GM23338 (cell line): ENCODE measurements at regions not wholly inside any gene's neighbourhood (a gene's known extent, or its start where the extent isn't known, plus 50 kb on each side); places are given as distances from the start of the nearest gene placed in this dataset.

Experiments used
- ATAC-seq: fragments of 200-7000 bp; cut with Tn5 transposase; 3 replicates; pipeline ENCODE4 v1.9.1; 2020
- DNase-seq: peaks from one replicate; pipeline ENCODE4 v3.0.0-alpha.2; 2015; ENCODE audit warnings: low spot score
- H2AFZ ChIP-seq: fragments of 200-600 bp; sonication (generic); 2 replicates; pipeline ENCODE4 v1.8.0; 2016; ENCODE audit warnings: antibody characterized with exemption, mild to moderate bottlenecking, moderate library complexity
- H3F3A ChIP-seq: fragments of 200-600 bp; sonication (generic); replicated peaks from 2 replicates; pipeline ENCODE4 v1.8.0; 2017; ENCODE audit warnings: antibody characterized with exemption, mixed run types, low read depth
- H3K27ac ChIP-seq: fragments of 200-600 bp; sonication (generic); 2 replicates; pipeline ENCODE4 v1.6.1; 2016; ENCODE audit warnings: low read depth
- H3K27me3 ChIP-seq: fragments of 200-600 bp; sonication (generic); 2 replicates; pipeline ENCODE4 v1.8.0; 2016; ENCODE audit warnings: mild to moderate bottlenecking, mixed run types, moderate library complexity; ENCODE audit not compliant: insufficient read depth
- H3K36me3 ChIP-seq: fragments of 200-600 bp; sonication (generic); 2 replicates; pipeline ENCODE4 v1.8.0; 2016; ENCODE audit warnings: mild to moderate bottlenecking; ENCODE audit not compliant: insufficient read depth
- H3K4me1 ChIP-seq: fragments of 200-600 bp; sonication (generic); 2 replicates; pipeline ENCODE4 v1.8.0; 2016; ENCODE audit warnings: mild to moderate bottlenecking, moderate library complexity; ENCODE audit not compliant: insufficient read depth
- H3K4me2 ChIP-seq: fragments of 200-600 bp; sonication (generic); 2 replicates; pipeline ENCODE4 v1.7.1; 2017; ENCODE audit warnings: mixed run types
- H3K4me3 ChIP-seq: fragments of 200-600 bp; sonication (generic); 2 replicates; pipeline ENCODE4 v1.6.1; 2016; ENCODE audit warnings: mixed run types
- H3K79me2 ChIP-seq: fragments of 200-600 bp; sonication (generic); replicated peaks from 2 replicates; pipeline ENCODE4 v1.8.0; 2017; ENCODE audit warnings: mild to moderate bottlenecking; ENCODE audit not compliant: insufficient read depth
- H3K9me2 ChIP-seq: fragments of 200-600 bp; sonication (generic); 2 replicates; pipeline ENCODE4 v1.8.0; 2017; ENCODE audit not compliant: insufficient read depth
- H4K20me1 ChIP-seq: fragments of 200-600 bp; sonication (generic); replicated peaks from 2 replicates; pipeline ENCODE4 v1.8.0; 2017; ENCODE audit warnings: mild to moderate bottlenecking; ENCODE audit not compliant: insufficient read depth
- H3K27ac Mint-ChIP-seq: 2 replicates; pipeline ENCODE4 v1.8.0; 2020; ENCODE audit warnings: inconsistent platforms, mild to moderate bottlenecking, moderate library complexity, mixed read lengths
- H3K27me3 Mint-ChIP-seq: 3 replicates; pipeline ENCODE4 v1.8.0; 2022; ENCODE audit warnings: low read depth, mild to moderate bottlenecking, moderate library complexity, mixed read lengths, inconsistent platforms; ENCODE audit not compliant: insufficient read depth, poor library complexity
- H3K36me3 Mint-ChIP-seq: 3 replicates; pipeline ENCODE4 v1.8.0; 2021; ENCODE audit warnings: low read depth, mild to moderate bottlenecking, inconsistent platforms, moderate library complexity, mixed read lengths
- H3K4me1 Mint-ChIP-seq: 3 replicates; pipeline ENCODE4 v1.8.0; 2020; ENCODE audit warnings: mild to moderate bottlenecking, inconsistent platforms, mixed read lengths
- H3K4me3 Mint-ChIP-seq: 3 replicates; pipeline ENCODE4 v1.8.0; 2021; ENCODE audit warnings: moderate library complexity, mild to moderate bottlenecking, inconsistent platforms, mixed read lengths
- H3K9me3 Mint-ChIP-seq: 3 replicates; pipeline ENCODE4 v1.8.0; 2020; ENCODE audit warnings: moderate library complexity, mild to moderate bottlenecking, inconsistent platforms, mixed read lengths
- EZH2 ChIP-seq: fragments of 200-600 bp; sonication (generic); IDR thresholded peaks from one replicate; pipeline ENCODE4 v1.8.0; 2017; ENCODE audit warnings: antibody characterized with exemption, mild to moderate bottlenecking, low read depth; ENCODE audit not compliant: unreplicated experiment
- EZH2phosphoT487 ChIP-seq: fragments of 200-600 bp; sonication (generic); IDR thresholded peaks from one replicate; pipeline ENCODE4 v1.8.1; 2018; ENCODE audit warnings: antibody characterized with exemption; ENCODE audit not compliant: unreplicated experiment
- JUNB ChIP-seq: IDR thresholded peaks from one replicate; pipeline ENCODE4 v1.6.1; 2016; ENCODE audit warnings: antibody characterized with exemption; ENCODE audit not compliant: unreplicated experiment
- TF ChIP-seq, protein P1 (sequence below), 2 experiments: fragments of 200-600 bp in 1 of 2; sonication (generic) in 1 of 2; conservative IDR thresholded peaks; 2 replicates each; pipeline versions ENCODE4 v1.5.1 to v1.6.1; 2016 to 2017; ENCODE audit warnings: antibody characterized with exemption in 2 of 2, low read depth in 2 of 2, mild to moderate bottlenecking in 2 of 2, moderate library complexity in 1 of 2
- TF ChIP-seq, protein P2 (sequence below): fragments of 250-450 bp; sonication (Bioruptor Pico); IDR thresholded peaks from 2 replicates; pipeline ENCODE4 v1.5.0; 2020; ENCODE audit warnings: mild to moderate bottlenecking, moderate library complexity

DNA sequence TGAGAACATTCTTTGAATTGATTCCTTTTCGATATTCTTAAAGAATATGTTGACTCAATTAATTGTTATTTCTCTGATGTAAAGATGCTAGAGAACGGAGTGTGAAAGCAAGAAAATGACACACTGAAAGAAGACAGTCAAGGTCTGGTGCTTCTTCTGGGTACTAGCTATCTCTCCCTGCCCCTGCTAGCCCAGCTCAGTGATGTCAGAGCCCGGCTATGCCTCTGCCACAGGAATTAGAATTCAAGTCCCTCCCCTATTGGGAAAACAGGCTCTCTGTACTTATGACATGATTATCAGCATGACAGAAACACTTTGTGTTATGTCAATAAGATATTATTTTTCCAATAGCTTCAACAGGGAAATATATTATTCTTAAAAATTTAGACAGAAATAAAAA lies 252.4 kb downstream of the KCNC2 start:
- Histone ChIP-seq H3K36me3 (no peaks in the 10 kb centered on the region), H3F3A (no peaks in the 10 kb centered on the region), H3K4me3 (no peak overlapping the region), H2AFZ (no peak overlapping the region), H4K20me1 (no peaks in the 10 kb centered on the region), H3K4me1 (no peaks in the 10 kb centered on the region), H3K27ac (no peak overlapping the region), H3K9me2 (no peaks in the 10 kb centered on the region; the same call in 1 of the 2 replicates), H3K4me2 (no peak overlapping the region), H3K27me3 (no peaks in the 10 kb centered on the region), H3K79me2 (no peaks in the 10 kb centered on the region)
- Mint-ChIP-seq H3K27me3 (peaks cover 2% of the 10 kb centered on the region), H3K27ac (no peak overlapping the region), H3K4me1 (no peaks in the 10 kb centered on the region), H3K36me3 (no peaks in the 10 kb centered on the region), H3K9me3 (peaks cover 10% of the 10 kb centered on the region; the same call in 2 of the 3 replicates), H3K4me3 (no peak overlapping the region)
- TF ChIP-seq EZH2phosphoT487 (no peak), JUNB (no peak)
- TF ChIP-seq, protein P1, sequence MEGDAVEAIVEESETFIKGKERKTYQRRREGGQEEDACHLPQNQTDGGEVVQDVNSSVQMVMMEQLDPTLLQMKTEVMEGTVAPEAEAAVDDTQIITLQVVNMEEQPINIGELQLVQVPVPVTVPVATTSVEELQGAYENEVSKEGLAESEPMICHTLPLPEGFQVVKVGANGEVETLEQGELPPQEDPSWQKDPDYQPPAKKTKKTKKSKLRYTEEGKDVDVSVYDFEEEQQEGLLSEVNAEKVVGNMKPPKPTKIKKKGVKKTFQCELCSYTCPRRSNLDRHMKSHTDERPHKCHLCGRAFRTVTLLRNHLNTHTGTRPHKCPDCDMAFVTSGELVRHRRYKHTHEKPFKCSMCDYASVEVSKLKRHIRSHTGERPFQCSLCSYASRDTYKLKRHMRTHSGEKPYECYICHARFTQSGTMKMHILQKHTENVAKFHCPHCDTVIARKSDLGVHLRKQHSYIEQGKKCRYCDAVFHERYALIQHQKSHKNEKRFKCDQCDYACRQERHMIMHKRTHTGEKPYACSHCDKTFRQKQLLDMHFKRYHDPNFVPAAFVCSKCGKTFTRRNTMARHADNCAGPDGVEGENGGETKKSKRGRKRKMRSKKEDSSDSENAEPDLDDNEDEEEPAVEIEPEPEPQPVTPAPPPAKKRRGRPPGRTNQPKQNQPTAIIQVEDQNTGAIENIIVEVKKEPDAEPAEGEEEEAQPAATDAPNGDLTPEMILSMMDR (conservative IDR thresholded peaks at IDR 0.05; ENCODE audit: low read depth in 2 of 2) = no peak
- TF ChIP-seq, protein P2, sequence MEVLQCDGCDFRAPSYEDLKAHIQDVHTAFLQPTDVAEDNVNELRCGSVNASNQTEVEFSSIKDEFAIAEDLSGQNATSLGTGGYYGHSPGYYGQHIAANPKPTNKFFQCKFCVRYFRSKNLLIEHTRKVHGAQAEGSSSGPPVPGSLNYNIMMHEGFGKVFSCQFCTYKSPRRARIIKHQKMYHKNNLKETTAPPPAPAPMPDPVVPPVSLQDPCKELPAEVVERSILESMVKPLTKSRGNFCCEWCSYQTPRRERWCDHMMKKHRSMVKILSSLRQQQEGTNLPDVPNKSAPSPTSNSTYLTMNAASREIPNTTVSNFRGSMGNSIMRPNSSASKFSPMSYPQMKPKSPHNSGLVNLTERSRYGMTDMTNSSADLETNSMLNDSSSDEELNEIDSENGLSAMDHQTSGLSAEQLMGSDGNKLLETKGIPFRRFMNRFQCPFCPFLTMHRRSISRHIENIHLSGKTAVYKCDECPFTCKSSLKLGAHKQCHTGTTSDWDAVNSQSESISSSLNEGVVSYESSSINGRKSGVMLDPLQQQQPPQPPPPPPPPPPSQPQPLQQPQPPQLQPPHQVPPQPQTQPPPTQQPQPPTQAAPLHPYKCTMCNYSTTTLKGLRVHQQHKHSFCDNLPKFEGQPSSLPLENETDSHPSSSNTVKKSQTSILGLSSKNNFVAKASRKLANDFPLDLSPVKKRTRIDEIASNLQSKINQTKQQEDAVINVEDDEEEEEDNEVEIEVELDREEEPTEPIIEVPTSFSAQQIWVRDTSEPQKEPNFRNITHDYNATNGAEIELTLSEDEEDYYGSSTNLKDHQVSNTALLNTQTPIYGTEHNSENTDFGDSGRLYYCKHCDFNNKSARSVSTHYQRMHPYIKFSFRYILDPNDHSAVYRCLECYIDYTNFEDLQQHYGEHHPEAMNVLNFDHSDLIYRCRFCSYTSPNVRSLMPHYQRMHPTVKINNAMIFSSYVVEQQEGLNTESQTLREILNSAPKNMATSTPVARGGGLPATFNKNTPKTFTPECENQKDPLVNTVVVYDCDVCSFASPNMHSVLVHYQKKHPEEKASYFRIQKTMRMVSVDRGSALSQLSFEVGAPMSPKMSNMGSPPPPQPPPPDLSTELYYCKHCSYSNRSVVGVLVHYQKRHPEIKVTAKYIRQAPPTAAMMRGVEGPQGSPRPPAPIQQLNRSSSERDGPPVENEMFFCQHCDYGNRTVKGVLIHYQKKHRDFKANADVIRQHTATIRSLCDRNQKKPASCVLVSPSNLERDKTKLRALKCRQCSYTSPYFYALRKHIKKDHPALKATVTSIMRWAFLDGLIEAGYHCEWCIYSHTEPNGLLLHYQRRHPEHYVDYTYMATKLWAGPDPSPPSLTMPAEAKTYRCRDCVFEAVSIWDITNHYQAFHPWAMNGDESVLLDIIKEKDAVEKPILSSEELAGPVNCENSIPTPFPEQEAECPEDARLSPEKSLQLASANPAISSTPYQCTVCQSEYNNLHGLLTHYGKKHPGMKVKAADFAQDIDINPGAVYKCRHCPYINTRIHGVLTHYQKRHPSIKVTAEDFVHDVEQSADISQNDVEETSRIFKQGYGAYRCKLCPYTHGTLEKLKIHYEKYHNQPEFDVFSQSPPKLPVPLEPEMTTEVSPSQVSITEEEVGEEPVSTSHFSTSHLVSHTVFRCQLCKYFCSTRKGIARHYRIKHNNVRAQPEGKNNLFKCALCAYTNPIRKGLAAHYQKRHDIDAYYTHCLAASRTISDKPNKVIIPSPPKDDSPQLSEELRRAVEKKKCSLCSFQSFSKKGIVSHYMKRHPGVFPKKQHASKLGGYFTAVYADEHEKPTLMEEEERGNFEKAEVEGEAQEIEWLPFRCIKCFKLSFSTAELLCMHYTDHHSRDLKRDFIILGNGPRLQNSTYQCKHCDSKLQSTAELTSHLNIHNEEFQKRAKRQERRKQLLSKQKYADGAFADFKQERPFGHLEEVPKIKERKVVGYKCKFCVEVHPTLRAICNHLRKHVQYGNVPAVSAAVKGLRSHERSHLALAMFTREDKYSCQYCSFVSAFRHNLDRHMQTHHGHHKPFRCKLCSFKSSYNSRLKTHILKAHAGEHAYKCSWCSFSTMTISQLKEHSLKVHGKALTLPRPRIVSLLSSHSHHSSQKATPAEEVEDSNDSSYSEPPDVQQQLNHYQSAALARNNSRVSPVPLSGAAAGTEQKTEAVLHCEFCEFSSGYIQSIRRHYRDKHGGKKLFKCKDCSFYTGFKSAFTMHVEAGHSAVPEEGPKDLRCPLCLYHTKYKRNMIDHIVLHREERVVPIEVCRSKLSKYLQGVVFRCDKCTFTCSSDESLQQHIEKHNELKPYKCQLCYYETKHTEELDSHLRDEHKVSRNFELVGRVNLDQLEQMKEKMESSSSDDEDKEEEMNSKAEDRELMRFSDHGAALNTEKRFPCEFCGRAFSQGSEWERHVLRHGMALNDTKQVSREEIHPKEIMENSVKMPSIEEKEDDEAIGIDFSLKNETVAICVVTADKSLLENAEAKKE (CRISPR knock-in tag) = no peak
- no peak for DNase-seq
- ATAC-seq = no peak

DNA sequence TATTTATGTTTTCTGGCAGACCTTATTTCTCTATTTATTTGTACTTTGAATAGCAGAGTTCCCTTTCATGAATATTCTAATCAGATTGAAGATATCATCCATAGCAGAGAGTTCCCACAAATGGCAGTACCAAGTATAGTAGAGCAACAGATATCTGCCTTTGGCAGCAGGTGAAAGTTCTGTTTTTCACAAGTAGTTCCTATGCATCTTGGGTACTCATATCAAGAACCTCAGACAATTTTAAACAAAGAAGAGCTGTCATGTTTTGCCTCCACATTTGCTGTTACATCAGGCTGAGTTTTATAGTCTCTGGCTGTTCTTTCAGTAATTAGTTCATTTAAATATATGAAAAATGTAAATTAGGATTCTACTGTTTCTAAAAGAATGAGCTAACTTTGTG lies 252.0 kb downstream of the KCNC2 start:
- Histone ChIP-seq H3K36me3 (no peaks in the 10 kb centered on the region), H4K20me1 (no peaks in the 10 kb centered on the region), H3K27me3 (no peaks in the 10 kb centered on the region), H3K4me2 (no peak overlapping the region), H3K9me2 (no peaks in the 10 kb centered on the region; the same call in 1 of the 2 replicates), H2AFZ (no peak overlapping the region), H3K4me1 (no peaks in the 10 kb centered on the region), H3K27ac (no peak overlapping the region), H3K79me2 (no peaks in the 10 kb centered on the region), H3F3A (no peaks in the 10 kb centered on the region), H3K4me3 (no peak overlapping the region)
- Mint-ChIP-seq H3K4me3 (no peak overlapping the region), H3K4me1 (no peaks in the 10 kb centered on the region), H3K27ac (no peak overlapping the region), H3K36me3 (no peaks in the 10 kb centered on the region), H3K27me3 (peaks cover 2% of the 10 kb centered on the region), H3K9me3 (peaks cover 10% of the 10 kb centered on the region; the same call in 2 of the 3 replicates)
- ATAC-seq (no peak), DNase-seq (no peak)
- no peak for TF ChIP-seq EZH2
